Subcutaneous abdominal adipose tissue (tissue), 5 donors: ENCODE measurements at regions not wholly inside any gene's neighbourhood (a gene's known extent, or its start where the extent isn't known, plus 50 kb on each side); places are given as distances from the start of the nearest gene placed in this dataset.
"Not testable (repeated sequence)": the region's sequence is repeated elsewhere in the genome, so short reads cannot be mapped to it uniquely, and the experiment has no call there.

Experiments used
- H3K27ac ChIP-seq: one replicate; pipeline ENCODE4 v1.7.0; 2013; ENCODE audit warnings: low read depth, mild to moderate bottlenecking, inconsistent platforms, low read length, moderate library complexity
- H3K27me3 ChIP-seq, 5 donors: one replicate each; pipeline ENCODE4 v1.7.0; 2013; ENCODE audit warnings: low read length in 5 of 5, inconsistent platforms in 1 of 5; ENCODE audit not compliant: control insufficient read depth in 5 of 5, insufficient read depth in 4 of 5
- H3K36me3 ChIP-seq, 5 donors: one replicate each; pipeline ENCODE4 v1.7.0; 2013; ENCODE audit warnings: low read length in 5 of 5; ENCODE audit not compliant: control insufficient read depth in 5 of 5, insufficient read depth in 5 of 5
- H3K4me1 ChIP-seq, 5 donors: one replicate each; pipeline ENCODE4 v1.7.0; 2013; ENCODE audit warnings: low read length in 5 of 5, mild to moderate bottlenecking in 3 of 5, moderate library complexity in 1 of 5; ENCODE audit not compliant: control insufficient read depth in 5 of 5, insufficient read depth in 5 of 5
- H3K4me3 ChIP-seq, 5 donors: one replicate each; pipeline ENCODE4 v1.7.0; 2013; ENCODE audit warnings: low read length in 5 of 5, low read depth in 1 of 5
- H3K9ac ChIP-seq, 5 donors: one replicate each; pipeline ENCODE4 v1.7.0; 2013; ENCODE audit warnings: low read length in 5 of 5, mild to moderate bottlenecking in 4 of 5, moderate library complexity in 3 of 5
- H3K9me3 ChIP-seq, 5 donors: one replicate each; pipeline ENCODE4 v1.7.0; 2013; ENCODE audit warnings: low read length in 5 of 5; ENCODE audit not compliant: control insufficient read depth in 5 of 5
- donor health status: healthy.
- donor health status: healthy.
- donor health status: healthy.
- donor health status: healthy.
- donor health status: healthy.

DNA sequence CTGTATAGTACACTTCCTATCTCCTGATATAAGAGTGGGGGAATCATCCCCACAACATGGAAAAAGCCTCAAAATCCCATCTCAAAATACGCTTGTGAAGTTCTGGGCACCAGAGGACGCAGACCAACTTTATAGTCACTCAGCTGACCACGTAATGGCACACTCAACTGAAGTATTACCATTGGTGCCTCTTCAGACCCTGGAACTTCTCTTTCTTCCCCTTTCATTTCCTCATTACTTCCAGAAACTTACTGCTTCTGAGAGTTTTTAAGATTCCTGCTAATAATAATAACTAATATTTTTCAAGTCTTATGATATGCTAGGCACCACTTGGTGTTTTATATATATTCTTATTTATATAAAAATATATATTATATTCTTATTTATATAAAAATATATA is 202.6 kb downstream of the PTPRC start:
- H3K36me3 ChIP-seq, result peaks cover 0 to 3% (median 0%) of the 10 kb centered on the region in 5 donors
- no peak overlapping the region for H3K4me3 ChIP-seq
- H3K9me3 ChIP-seq, result no peaks in the 10 kb centered on the region
- no peak overlapping the region for H3K9ac ChIP-seq
- no peak overlapping the region for H3K27ac ChIP-seq
- no peaks in the 10 kb centered on the region for H3K27me3 ChIP-seq
- H3K4me1 ChIP-seq, result peaks cover 0 to 8% (median 0%) of the 10 kb centered on the region in 5 donors

GRCh38 chr1:198842686-198843085 is 203.8 kb downstream of the PTPRC start:
- H3K27ac ChIP-seq, result no peak overlapping the region
- peaks cover 0 to 3% (median 0%) of the 10 kb centered on the region in 5 donors for H3K36me3 ChIP-seq
- H3K27me3 ChIP-seq, result no peaks in the 10 kb centered on the region
- no peak overlapping the region for H3K4me3 ChIP-seq
- no peak overlapping the region for H3K9ac ChIP-seq
- no peaks in the 10 kb centered on the region for H3K9me3 ChIP-seq
- H3K4me1 ChIP-seq, result peaks cover 0 to 8% (median 0%) of the 10 kb centered on the region in 5 donors

DNA sequence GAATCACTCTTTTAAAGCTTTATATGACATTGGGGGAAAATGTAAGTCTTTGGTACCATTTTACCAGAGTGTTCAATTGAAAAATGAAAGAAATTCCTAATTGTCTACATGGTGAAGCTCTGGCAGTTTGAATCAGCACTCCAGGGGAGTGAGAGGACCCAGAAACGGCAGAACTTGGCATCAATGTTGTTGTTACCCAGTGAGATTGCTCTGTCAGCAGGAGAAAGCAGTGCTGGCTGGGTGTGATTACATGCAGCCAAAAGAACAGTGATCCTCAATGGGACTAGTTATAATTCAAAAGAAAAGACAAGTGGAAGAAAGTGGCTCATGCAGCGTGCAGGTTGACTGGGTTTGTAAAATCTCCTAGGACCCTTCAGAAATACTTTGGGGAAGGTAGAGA is 206.4 kb downstream of the PTPRC start:
- no peaks in the 10 kb centered on the region for H3K27me3 ChIP-seq
- no peaks in the 10 kb centered on the region for H3K9me3 ChIP-seq
- no peak overlapping the region for H3K27ac ChIP-seq

GRCh38 chr1:198845851-198846250 is 207.0 kb downstream of the PTPRC start:
- Histone ChIP-seq H3K9me3 (no peaks in the 10 kb centered on the region), H3K4me3 (no peak overlapping the region), H3K9ac (no peak overlapping the region), H3K27me3 (no peaks in the 10 kb centered on the region), H3K27ac (no peak overlapping the region), H3K4me1 (peaks cover 0 to 8% (median 0%) of the 10 kb centered on the region in 5 donors), H3K36me3 (peaks cover 0 to 3% (median 0%) of the 10 kb centered on the region in 5 donors)

More for the DNA sequence above, 206.4 kb downstream of the PTPRC start:
- H3K4me1 ChIP-seq, result peaks cover 0 to 8% (median 0%) of the 10 kb centered on the region in 5 donors
- no peak overlapping the region for H3K4me3 ChIP-seq
- peaks cover 0 to 3% (median 0%) of the 10 kb centered on the region in 5 donors for H3K36me3 ChIP-seq
- H3K9ac ChIP-seq, result no peak overlapping the region

- no peaks in the 10 kb centered on the region for H3K27me3 ChIP-seq
- H3K4me3 ChIP-seq, result no peak overlapping the region
- no peaks in the 10 kb centered on the region for H3K9me3 ChIP-seq
- peaks cover 0 to 3% (median 0%) of the 10 kb centered on the region in 5 donors for H3K36me3 ChIP-seq
- no peak overlapping the region for H3K27ac ChIP-seq
- H3K4me1 ChIP-seq, result peaks cover 0 to 8% (median 0%) of the 10 kb centered on the region in 5 donors
- no peak overlapping the region for H3K9ac ChIP-seq
These were observed 207.7 kb downstream of the PTPRC start for GRCh38 chr1:198846556-198846955.

DNA sequence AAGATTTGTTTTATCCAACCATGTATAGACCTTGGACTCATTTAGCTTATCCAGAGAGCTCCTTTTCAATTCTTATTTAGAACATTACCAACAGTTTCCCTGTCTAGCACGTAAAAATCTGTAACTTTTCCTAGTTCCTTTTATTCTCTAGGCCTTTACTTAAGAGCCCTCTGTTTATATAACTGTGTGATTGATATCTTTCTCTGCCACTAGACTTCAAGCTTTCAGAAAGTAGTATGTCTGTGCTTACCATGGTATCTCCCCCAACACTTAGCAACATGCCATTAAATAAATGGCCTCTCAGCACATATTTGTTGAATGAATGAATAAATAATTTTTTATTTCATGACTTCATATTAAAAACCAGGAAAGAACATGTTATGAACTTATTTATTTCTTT is 209.4 kb downstream of the PTPRC start:
- Histone ChIP-seq H3K36me3 (peaks cover 0 to 3% (median 0%) of the 10 kb centered on the region in 5 donors), H3K27me3 (no peaks in the 10 kb centered on the region), H3K4me3 (no peak overlapping the region), H3K9me3 (no peaks in the 10 kb centered on the region), H3K4me1 (peaks cover 0 to 8% (median 0%) of the 10 kb centered on the region in 5 donors), H3K27ac (no peak overlapping the region), H3K9ac (no peak overlapping the region)

DNA sequence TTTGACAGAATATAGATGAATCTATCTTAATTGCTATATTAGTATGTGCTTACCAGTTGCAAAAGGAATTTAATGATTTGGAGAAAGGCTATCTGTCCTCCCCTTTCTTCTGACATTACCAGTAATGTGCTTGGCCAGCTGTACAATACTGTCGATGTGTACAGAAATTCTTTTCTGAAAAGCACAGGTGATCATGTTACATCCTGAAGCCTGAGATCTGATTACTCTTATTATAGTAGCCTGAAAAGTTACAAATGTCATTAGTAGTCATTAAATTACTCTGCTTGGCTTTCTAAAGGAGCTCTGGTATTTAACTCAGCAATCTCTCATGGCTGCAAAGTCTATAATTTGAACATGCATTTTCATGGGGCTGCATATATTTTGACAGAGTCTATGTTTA is 209.8 kb downstream of the PTPRC start:
- Histone ChIP-seq H3K4me1 (peaks cover 0 to 8% (median 0%) of the 10 kb centered on the region in 5 donors), H3K9me3 (no peaks in the 10 kb centered on the region), H3K36me3 (peaks cover 0 to 3% (median 0%) of the 10 kb centered on the region in 5 donors), H3K4me3 (no peak overlapping the region), H3K9ac (no peak overlapping the region), H3K27ac (no peak overlapping the region), H3K27me3 (no peaks in the 10 kb centered on the region)

DNA sequence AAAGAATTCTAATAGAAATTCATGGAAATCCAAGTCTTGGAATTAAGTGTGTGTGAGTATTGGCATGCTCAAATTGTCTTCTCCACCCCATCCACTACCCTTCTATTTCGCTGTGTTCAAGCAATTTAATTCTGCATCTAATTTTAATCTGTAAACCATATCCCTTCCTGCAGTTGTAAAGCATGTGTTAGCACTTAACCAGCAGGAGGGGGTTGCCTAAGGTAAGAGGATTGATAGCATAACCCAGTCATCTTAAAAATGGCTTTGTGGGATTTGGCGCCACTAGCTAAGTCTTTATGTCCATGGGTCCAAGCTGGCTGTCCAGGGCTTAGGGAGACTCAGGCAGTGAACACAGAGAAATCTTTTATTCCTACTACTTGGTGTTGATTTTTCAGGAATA is 210.3 kb downstream of the PTPRC start:
- no peaks in the 10 kb centered on the region for H3K27me3 ChIP-seq
- H3K27ac ChIP-seq, result no peak overlapping the region
- no peak overlapping the region for H3K4me3 ChIP-seq
- no peaks in the 10 kb centered on the region for H3K9me3 ChIP-seq
- no peak overlapping the region for H3K9ac ChIP-seq
- H3K36me3 ChIP-seq, result peaks cover 0 to 3% (median 0%) of the 10 kb centered on the region in 5 donors
- H3K4me1 ChIP-seq, result peaks cover 0 to 8% (median 0%) of the 10 kb centered on the region in 5 donors

GRCh38 chr1:198850196-198850595 is 211.4 kb downstream of the PTPRC start:
- Histone ChIP-seq H3K36me3 (peaks cover 0 to 3% (median 0%) of the 10 kb centered on the region in 5 donors), H3K9me3 (no peaks in the 10 kb centered on the region), H3K4me1 (peaks cover 0 to 5% (median 0%) of the 10 kb centered on the region in 5 donors), H3K4me3 (no peak overlapping the region), H3K9ac (no peak overlapping the region), H3K27ac (no peak overlapping the region), H3K27me3 (no peaks in the 10 kb centered on the region)

DNA sequence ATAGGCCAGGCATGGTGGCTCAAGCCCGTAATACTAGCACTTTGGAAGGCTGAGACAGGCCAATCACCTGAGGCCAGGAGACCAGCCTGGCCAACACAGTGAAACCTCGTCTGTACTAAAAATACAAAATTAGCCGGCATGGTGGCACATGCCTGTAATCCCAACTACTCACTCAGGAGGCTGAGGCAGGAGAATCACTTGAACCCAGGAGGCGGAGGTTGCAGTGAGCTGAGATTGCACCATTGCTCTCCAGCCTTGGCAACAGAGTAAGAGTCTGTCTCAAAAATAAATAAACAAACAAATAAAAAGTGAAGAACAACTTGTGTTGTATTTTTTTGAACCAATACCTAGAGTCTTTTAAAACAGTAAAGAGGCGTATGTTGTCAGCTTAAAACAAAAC is 212.1 kb downstream of the PTPRC start:
- not testable (repeated sequence) for H3K4me3 ChIP-seq, H3K36me3 ChIP-seq, H3K9me3 ChIP-seq, H3K9ac ChIP-seq, H3K27me3 ChIP-seq, H3K4me1 ChIP-seq, H3K27ac ChIP-seq

GRCh38 chr1:198856601-198857000 is 217.8 kb downstream of the PTPRC start:
- no peaks in the 10 kb centered on the region for H3K9me3 ChIP-seq
- peaks cover 2 to 8% (median 4%) of the 10 kb centered on the region in 5 donors for H3K36me3 ChIP-seq
- no peak overlapping the region for H3K4me3 ChIP-seq
- H3K27me3 ChIP-seq, result no peaks in the 10 kb centered on the region
- no peak overlapping the region for H3K27ac ChIP-seq
- H3K9ac ChIP-seq, result no peak overlapping the region
- H3K4me1 ChIP-seq, result no peaks in the 10 kb centered on the region
